Mucosa of gallbladder (tissue), 1 donor: ENCODE measurements at regions not wholly inside any gene's neighbourhood (a gene's known extent, or its start where the extent isn't known, plus 50 kb on each side); places are given as distances from the start of the nearest gene placed in this dataset.
"Not testable (repeated sequence)": the region's sequence is repeated elsewhere in the genome, so short reads cannot be mapped to it uniquely, and the experiment has no call there.

Experiments
- DNase-seq: peaks from one replicate; pipeline ENCODE4 v3.0.0-alpha.2; 2020; ENCODE audit warnings: low spot score
- donor health status: DM: no; HTN: no; CAD: no.

DNA sequence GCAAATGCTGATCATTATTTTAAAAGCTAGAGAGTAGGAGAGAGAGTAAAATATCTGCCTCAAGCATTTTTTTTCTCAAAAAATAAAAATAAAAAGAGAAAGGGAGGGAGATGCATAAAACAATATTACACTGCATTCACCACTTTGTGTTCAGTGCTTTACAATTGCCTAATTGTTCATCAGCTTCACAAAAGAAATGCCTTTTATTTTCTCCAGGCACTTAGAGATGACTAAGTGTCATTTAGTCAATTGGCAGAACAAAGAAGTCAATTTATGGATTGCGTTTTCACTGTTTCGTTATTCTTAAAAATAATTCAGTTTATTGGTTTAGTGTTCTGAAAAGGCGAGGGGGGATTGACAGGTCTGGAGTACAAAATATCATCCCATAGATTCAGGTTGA is 232.5 kb upstream of the CCNH start:
- DNase-seq: no peak

DNA sequence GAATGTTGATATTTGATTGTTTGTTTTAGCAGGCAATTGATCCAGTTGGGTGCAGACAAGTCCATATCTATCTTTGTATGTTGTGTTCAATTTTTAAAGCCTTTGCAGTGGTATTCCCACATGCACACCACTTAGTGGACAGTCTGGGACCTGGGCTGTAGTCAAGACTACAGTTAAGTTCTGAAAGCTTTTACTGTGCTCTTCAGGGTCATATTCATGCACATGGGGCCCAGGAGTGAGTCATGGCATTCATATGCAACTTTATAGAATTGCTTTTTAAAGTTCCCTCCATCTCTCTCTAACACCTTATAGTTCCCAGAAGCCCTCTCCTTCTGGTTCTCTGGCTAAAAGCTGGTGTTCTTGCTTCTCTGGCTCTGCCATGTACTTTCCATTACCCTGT is 228.2 kb upstream of the CCNH start:
- no peak for DNase-seq

DNA sequence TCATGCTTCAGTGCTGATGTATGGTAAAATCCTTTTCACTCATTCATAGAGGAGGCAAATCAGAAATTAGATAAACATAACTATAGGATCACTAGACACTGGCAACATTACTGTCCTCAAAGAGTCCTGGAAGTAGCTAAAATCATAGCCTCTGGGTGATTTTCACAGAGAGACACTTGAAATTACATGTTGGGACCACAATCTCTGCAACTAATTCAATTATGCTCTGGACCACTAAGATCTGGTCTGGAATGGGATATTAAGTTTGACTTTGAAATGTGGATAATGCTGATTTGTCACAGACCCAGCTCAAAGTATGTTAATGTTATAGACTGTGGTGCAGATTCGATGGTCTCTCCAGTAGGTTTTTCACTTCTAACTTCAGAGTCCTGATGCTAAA is 214.6 kb upstream of the CCNH start:
- no peak for DNase-seq

DNA sequence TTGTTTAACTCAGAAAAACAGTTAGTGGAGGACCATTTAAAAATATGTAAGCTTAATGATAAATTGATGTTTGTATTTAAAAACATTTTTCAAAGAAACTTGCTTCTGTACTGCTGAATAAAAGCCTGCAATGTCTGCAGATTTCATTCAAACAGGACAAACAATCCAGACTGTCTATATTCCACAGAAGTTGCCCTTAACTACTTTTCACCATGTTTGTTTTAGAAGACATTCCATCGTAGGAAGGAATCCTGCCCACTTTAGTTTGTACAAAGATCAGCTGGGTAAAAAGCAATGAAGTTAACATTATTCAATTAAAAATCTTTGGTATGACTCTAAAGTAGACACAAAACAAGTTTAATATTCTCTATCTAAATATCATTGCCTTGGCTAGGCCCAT is 195.7 kb upstream of the CCNH start:
- no peak for DNase-seq

DNA sequence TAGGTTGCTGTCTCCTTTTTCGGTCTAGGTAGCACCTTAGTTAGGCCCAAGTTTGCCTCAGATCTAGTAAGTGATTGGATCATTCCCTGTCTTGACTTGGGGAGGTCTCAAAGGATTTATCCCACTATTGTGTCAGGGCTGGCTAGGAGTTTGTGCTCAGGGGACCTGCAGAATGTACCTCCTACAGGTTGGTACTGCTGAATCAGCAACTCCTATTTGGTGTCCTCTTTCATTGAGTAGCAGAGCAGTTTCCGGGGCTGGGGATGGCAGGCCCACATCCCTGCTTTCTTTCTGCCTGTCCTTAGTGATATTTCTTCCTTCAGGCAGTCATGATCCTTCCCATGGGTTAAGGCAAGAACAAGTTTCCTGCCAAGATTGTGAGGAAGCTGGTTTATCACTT is 192.9 kb upstream of the CCNH start:
- no peak for DNase-seq

DNA sequence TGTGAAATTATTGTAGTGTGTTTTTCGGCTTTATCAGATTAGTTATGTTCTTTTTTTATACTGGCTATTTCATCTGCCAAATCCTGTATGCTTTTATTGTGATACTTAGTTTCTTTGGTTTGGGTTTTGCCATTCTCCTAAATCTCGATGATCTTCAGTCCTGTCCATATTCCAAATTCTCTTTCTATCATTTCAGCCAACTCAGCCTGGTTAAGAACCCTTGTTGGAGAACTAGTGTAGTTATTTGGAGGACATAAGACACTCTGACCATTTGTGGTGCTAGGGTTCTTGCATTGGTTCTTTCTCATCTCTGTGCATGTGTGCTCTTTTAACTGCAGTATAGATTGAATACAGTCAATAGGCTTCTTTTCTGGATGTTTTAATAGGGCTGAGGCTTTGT is 187.0 kb upstream of the CCNH start:
- DNase-seq: no peak

DNA sequence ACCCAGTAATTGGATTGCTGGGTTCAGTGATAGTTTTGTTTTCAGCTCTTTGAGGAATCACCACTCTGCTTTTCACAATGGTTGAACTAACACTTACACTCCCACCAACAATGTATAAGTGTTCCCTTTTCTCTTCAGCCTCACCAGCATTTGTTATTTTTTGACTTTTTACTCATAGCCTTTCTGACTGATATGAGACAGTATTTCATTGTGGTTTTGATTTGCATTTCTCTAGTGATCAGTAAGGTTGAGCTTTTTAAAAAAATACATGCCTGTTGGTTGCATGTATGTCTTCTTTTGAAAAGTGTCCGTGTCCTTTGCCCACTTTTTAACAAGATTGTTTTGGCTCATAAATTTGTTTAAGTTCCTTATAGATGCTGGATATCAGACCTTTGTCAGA is 185.7 kb upstream of the CCNH start:
- DNase-seq: no peak

DNA sequence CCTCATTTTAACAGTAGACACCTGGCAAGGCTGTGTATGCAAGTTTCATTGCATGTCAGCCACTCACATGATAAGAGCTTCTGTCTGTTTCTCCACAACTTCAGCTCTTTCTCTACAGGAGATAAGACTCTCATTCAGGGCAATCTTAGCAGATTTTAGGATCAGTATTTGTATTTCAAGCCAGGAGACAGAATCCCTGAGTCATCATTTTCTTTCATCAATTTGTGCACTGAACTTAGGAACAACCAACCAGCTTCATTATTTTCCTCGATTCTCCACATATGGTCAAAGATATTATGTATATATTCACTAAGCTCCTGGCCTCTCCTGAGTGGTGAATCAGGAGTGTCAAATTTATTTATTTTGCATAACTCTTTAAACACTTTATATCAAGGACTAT is 181.8 kb upstream of the CCNH start:
- DNase-seq: no peak

DNA sequence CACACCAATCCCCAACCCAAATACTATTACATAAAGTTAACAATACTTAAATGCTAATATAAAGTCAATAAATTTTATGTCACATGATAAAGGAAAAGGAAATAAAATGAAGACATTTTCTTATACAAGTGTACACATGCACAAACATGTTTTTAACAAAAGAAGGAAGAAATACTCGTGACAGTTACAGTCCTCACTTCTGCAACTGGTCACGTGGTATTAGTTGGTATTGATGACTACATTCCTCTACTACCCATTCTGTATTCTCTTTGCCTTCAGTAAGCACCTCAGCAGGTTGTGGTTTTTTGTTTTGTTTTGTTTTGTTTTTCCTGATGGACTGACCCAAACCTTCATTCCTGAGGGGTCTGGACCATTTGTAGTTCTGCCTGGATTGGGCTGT is 176.9 kb upstream of the CCNH start:
- DNase-seq: no peak

DNA sequence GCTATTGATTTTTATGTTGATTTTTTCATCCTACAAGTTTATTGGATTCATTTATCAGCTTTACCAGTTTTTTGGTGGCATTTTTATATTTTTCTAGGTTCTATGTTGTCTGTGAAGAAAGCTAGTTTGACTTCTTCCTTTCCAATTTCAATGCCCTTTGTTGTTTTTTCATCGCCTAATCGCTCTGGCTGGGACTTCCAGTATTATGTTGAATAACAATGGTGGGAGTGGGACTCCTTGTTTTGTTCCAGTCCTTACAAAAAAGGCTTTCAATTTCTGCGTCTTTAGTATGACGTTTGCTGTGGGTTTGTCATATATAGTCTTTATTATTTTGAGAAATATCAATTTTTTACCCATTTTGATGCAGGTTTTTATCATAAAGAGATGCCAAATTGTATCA is 175.6 kb upstream of the CCNH start:
- no peak for DNase-seq

DNA sequence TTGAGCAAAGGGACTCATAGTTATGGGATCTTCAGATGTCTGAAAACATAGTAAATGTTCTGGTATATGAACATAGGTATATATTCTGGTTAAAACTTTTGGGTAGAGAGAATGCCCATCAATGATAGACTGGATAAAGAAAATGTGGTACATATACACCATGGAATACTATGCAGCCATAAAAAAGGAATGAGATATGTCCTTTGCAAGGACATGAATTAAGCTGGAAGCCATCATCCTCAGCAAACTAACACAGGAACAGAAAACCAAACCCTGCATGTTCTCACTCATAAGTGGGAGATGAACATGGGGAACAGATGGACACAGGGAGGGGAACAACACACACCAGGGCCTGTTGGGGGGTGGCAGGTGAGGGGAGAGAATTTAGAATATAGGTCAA is 171.0 kb upstream of the CCNH start:
- not testable (repeated sequence) for DNase-seq

DNA sequence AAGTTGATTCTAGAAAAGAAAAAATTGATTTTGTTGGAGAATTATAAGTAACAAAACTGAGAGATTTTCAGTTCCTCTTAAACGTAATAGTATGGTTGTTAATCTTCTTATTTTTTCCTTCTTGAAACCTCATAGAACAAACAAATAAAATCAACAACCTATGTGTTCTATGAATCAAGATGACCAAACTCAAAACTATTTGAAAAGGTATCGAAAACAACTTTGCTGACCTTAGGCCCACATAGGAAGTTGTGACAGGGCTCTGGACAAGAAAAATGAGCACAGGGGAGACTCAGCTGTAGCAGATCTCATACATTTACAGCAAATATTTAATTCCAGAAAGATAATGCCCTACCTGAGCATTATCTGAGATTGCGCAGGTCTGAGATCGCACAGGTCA is 169.4 kb upstream of the CCNH start:
- DNase-seq: no peak

DNA sequence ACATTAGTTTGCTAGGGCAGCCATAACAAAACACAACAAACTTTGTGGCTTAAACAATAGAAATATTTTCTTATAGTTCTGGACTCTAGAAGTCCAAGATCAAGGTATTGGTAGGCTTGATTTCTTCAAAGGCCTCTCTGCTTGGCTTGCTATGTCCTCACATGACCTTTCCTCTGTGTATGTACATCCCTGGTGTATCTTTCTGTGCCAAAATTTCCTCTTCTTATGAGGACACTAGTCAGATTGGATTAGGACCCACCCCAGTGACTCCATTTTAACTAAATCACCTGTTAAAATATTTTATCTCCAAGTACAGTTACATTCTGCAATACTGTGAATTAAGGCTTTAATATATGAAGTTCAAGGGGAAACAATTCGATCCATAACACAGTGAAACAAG is 168.9 kb upstream of the CCNH start:
- no peak for DNase-seq

DNA sequence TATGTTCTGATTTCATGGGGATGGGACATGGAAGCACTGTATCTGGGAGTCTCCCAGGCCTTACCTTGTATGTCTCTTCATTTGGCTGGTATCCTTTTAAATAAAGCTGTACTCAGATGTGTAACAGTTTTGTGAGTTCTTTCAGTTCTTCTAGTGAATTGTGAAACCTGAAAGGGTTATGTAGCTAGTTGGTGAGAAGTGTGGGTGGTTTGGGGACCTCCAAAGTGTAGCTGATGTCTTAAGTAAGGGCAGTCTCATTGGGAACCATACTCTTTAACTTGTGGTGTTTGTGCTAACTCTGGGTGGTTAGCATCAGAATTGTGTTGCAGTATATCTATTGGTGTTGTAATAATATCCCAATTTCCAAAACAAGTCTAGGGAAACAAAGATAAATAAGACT is 166.9 kb upstream of the CCNH start:
- no peak for DNase-seq

DNA sequence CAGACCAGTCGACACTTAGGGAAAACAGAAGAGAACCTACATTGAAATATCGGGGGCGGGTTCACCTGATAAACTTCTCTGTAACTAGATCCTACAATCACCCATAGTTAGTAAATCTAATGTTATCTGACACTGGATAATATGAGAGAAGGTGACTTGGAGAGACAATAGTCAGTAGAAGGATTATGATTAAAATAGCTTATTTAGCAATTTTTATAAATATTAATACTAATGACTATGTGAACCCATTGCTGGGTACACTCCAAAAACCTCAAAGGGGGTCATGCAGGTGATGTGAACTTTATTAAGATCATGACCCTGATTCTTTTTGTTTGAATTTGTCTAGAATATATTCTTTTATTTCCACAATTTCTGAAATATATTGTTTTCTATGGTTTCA is 164.1 kb upstream of the CCNH start:
- DNase-seq: no peak

DNA sequence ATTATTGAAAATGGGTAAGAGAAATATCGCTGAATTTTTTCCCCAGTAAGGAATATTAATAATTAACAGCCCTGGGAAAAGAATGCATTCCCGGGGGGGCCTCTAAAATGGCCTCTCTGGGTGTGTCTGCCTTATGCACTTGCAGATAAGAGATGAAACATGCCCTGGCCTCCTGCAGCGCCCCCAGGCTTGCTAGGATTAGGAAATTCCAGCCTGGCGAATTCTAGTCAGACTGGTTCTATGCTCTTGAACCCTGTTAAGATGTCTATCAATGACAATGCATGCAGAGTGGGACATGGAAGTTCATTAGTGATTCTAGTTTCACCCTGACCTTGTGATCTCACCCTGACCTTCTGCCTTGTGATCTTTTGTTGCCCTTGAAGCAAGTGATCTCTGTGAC is 163.6 kb upstream of the CCNH start:
- not testable (repeated sequence) for DNase-seq

DNA sequence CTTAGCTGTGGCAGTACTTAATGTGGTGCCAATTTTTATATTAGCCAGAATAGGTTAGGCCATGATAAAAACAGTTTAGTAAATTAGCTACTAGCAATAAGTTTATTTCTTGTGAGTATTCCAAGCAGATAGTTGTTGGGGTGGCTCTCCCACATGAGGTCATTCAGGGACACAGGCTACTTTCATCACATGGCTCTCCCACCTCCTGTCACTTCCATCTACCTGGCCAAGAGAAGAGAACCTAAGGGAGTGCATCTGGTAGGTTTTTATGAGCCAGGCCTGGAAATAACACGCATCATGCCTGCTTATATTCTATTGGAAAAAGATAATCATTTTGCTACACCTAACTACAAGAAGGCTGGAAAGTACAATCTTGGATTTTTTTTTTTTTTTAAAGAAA is 161.4 kb upstream of the CCNH start:
- DNase-seq: no peak

DNA sequence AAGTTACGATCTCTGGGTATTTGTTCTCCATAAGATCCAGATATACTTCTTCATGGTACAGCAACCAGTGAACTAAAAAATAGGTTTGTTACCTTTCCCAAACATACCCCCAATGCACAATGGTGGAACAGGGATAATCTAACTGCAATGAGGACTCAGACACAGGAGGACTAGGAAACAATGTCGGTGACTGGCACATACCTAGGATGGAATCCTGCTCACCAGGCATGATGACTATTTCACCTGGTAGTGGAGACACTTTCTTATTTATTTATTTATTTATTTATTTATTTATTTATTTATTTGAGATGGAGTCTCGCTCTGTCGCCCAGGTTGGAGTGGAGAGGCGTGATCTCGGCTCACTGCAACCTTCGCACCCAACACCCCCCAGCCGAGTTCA is 159.9 kb upstream of the CCNH start:
- DNase-seq: no peak

DNA sequence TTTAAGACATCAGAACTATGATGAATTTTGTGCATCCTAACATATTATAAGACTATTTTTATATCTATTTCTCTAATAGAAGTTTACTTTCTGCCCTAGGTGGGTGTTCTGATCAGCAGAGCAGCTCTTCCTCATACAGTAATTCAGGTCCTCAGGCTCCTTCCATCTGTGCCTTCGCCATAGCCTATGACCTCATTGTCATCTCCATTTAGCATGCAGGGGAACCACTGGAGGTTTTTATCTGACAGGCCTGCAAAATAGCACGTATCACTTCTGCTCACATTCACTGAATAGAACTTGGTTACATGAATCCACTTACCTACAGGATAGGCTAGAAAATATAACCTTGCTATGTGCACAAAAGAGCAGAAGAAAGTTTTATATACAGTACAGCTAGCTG is 159.4 kb upstream of the CCNH start:
- DNase-seq: no peak

DNA sequence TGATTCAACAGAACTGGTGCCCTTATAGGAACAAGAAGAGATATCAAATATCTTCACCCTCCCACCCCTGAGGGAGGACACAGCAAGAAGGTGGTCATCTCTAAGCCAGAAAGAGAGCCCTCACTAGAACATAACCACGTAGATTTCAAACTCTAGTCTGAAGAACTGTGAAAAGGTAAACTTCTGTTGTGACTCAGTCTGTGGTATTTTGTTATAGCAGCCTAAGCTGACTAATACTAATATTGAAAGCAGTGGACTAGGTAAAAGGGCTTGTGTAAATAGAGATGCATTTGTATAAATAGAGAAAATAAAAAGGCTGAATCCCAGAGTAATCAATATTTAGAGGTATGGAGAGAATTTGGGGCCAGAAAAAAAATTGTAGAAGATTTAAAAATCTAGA is 157.6 kb upstream of the CCNH start:
- no peak for DNase-seq

DNA sequence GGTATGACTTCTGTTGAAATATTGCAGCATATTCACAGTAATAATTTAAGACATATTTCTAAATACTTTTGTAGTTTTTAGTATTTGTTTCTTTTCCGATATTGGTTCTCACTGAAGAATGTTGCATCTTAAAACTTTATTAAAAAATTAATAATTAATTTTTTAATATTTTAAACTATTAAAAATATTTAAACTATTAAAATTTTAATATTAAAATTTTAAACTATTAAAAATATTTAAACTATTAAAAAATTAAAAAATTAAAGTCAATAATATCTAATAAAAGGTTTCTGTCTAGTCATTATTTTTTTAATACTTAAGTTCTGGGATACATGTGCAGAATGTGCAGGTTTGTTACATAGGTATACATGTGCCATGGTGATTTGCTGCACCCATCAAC is 149.3 kb upstream of the CCNH start:
- no peak for DNase-seq

DNA sequence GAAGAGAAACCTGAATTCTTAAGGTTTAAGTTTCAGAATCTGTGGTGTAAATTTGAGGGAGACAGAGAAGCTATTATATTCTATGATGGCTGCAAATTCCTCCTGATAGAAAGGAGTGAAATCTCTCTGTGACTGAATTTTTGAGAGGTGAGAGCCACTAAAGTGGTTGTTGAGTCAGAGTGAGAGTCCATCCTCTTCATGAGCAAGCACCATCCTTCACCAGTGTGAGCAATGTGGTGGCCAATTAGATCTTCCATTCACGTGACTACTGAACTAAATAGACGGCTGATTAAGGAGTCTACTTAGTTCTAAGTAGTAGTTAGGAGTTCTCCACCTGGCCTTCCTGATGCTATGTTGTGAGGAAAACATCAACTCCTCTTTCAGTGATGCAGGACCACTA is 147.8 kb upstream of the CCNH start:
- DNase-seq: no peak

DNA sequence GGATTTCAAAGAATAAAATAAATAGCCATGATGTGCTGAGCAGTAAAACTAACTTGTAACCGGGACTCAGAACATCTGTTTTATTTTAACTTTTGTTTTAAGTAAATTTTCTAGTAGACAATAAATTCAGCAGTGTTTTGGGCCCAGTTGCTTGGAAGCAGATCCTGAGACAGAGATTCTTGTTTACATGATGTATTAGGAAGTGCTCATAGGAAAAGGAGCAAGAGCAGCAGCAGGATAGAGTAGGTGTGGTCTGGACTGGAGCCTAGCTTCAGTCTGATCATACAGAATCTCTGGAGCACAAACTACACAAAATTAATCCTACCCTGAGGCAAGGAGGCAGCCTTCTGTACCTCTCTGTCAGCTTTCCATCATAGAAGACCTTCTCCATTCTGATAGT is 139.2 kb upstream of the CCNH start:
- DNase-seq: no peak

DNA sequence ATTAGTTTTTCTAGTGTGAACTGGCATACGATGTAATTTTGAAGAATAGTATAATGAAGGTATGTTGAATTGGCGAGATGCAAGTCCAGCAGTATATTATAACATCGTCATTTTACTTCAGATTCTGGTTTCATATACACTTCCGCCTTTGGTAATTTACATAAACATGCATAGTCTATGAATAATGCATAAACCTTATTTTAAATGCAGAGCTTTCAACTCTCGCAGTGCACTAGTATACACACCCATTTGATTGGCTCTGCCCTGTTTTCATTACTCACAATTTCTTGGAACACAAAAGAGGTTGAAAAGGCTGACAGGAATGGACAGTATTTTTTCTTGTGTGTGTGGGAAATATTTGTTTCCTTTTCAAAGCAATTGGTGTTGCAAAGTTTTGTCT is 128.9 kb upstream of the CCNH start:
- no peak for DNase-seq

DNA sequence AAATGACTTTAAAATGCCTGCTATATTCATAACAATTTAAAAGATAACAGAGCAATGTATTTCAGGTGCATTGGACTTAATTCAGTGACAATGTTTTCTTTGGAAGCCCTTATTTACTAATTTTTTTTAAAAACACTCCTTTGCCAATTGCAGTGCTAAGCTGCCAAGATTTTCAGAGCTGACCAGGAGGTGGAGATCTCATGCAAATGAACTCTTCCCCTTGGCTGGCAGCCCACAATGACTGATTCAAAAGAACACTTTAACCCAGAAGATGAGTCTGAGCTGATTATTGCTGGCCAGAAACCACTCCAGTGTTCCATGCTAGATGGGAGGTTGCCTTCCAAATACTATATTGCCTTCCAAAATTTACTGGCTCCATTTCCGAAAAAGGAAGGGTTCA is 128.3 kb upstream of the CCNH start:
- DNase-seq: peak; percentile 52
